ENCODE measurements at regions not wholly inside any gene's neighbourhood (a gene's known extent, or its start where the extent isn't known, plus 50 kb on each side); places are given as distances from the start of the nearest gene placed in this dataset.

GRCh38 chr13:99695857-99696256, 194.6 kb downstream of the TM9SF2 start:
- TF ChIP-seq REST (IDR thresholded peaks at IDR 0.05; ENCODE audit: insufficient read depth in 1 of 2, low read depth in 2 of 2, low read length in 2 of 2): no peak
- TF ChIP-seq FOXP2 (optimal IDR thresholded peaks at IDR 0.05; ENCODE audit: borderline replicate concordance, extremely low read depth, extremely low read length, insufficient read depth): no peak
- no peak for TF ChIP-seq SIN3A (IDR thresholded peaks at IDR 0.05; ENCODE audit: borderline replicate concordance, insufficient read depth, low read length)
- no peak for TF ChIP-seq POLR2AphosphoS5 (IDR thresholded peaks at IDR 0.05; ENCODE audit: low read depth, low read length)
- TF ChIP-seq TAF1 (IDR thresholded peaks at IDR 0.05; ENCODE audit: borderline replicate concordance, insufficient read depth, low read length): no peak

- TF ChIP-seq TAF1 (IDR thresholded peaks at IDR 0.05; ENCODE audit: borderline replicate concordance, insufficient read depth, low read length): no peak
- TF ChIP-seq POLR2AphosphoS5 (IDR thresholded peaks at IDR 0.05; ENCODE audit: low read depth, low read length): no peak
- TF ChIP-seq REST (IDR thresholded peaks at IDR 0.05; ENCODE audit: insufficient read depth in 1 of 2, low read depth in 2 of 2, low read length in 2 of 2): no peak
- no peak for TF ChIP-seq SIN3A (IDR thresholded peaks at IDR 0.05; ENCODE audit: borderline replicate concordance, insufficient read depth, low read length)
- no peak for TF ChIP-seq FOXP2 (optimal IDR thresholded peaks at IDR 0.05; ENCODE audit: borderline replicate concordance, extremely low read depth, extremely low read length, insufficient read depth)
Observed at GRCh38 chr13:99693852-99694611, 192.8 kb downstream of the TM9SF2 start.

- TF ChIP-seq SIN3A (IDR thresholded peaks at IDR 0.05; ENCODE audit: borderline replicate concordance, insufficient read depth, low read length) (no peak), REST (IDR thresholded peaks at IDR 0.05; ENCODE audit: insufficient read depth in 1 of 2, low read depth in 2 of 2, low read length in 2 of 2) (no peak), TAF1 (IDR thresholded peaks at IDR 0.05; ENCODE audit: borderline replicate concordance, insufficient read depth, low read length) (no peak), FOXP2 (optimal IDR thresholded peaks at IDR 0.05; ENCODE audit: borderline replicate concordance, extremely low read depth, extremely low read length, insufficient read depth) (no peak), POLR2AphosphoS5 (IDR thresholded peaks at IDR 0.05; ENCODE audit: low read depth, low read length) (no peak)
Observed at GRCh38 chr13:99693351-99693750, 192.1 kb downstream of the TM9SF2 start.

- no peak for TF ChIP-seq TAF1 (IDR thresholded peaks at IDR 0.05; ENCODE audit: borderline replicate concordance, insufficient read depth, low read length)
- TF ChIP-seq POLR2AphosphoS5 (IDR thresholded peaks at IDR 0.05; ENCODE audit: low read depth, low read length): no peak
- TF ChIP-seq FOXP2 (optimal IDR thresholded peaks at IDR 0.05; ENCODE audit: borderline replicate concordance, extremely low read depth, extremely low read length, insufficient read depth): no peak
- TF ChIP-seq REST (IDR thresholded peaks at IDR 0.05; ENCODE audit: insufficient read depth in 1 of 2, low read depth in 2 of 2, low read length in 2 of 2): no peak
- TF ChIP-seq SIN3A (IDR thresholded peaks at IDR 0.05; ENCODE audit: borderline replicate concordance, insufficient read depth, low read length): no peak
Observed at GRCh38 chr13:99692854-99693253, 191.6 kb downstream of the TM9SF2 start.

All from PFSK-1 (cell line).